ENCODE measurements at regions not wholly inside any gene's neighbourhood (a gene's known extent, or its start where the extent isn't known, plus 50 kb on each side); places are given as distances from the start of the nearest gene placed in this dataset.
"Not testable (repeated sequence)": the region's sequence is repeated elsewhere in the genome, so short reads cannot be mapped to it uniquely, and the experiment has no call there.

DNA sequence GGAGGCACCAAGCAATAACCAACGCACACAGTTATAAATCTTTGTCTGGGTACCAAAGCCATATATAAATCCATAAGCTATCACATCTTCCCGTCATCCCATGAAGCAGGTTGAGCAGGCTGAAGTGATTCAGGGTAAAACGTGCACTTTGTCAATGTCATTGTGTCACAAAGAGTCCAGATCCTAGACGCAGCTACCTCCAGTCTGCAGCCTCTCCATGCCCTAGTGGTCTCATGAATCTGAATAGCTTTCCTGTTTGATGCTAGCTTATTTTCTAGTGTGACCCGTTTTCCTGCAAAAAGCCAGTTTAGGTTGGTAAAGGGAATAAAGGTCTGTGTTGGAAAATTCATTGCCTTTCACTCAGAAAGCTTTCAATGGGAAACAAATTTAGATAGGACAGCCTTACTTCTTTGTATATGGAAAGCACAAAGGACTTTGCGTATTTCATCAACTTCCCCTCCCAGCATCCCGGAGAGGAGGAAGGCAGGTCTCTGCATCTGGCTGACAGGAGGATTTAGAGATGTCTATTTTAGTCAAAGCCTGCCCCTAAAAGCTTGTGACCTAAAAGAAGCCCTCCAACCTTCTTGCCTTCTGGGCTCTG is 222.3 kb upstream of the ARL4C start:
- DNase-seq = no peak

DNA sequence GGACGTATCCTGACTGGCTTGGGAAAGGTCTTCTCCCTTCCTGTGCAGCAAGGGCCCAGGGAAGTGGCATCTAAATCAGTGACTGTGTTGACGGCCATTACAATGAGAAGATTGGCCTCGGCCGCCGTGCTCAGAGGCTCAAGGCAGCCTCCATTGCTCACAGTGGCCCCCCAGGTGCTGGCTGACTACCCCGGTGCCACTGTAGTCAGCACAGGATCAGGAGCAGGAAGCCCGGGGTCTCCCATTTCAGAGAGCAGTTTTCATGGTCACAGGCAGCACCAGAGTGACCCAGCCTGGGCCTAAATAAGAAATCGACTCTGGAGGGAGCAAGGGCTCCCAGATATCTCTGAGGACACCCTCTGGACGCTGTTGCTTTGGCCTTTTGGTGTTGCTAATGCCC is 219.4 kb upstream of the ARL4C start:
- no peak for DNase-seq

DNA sequence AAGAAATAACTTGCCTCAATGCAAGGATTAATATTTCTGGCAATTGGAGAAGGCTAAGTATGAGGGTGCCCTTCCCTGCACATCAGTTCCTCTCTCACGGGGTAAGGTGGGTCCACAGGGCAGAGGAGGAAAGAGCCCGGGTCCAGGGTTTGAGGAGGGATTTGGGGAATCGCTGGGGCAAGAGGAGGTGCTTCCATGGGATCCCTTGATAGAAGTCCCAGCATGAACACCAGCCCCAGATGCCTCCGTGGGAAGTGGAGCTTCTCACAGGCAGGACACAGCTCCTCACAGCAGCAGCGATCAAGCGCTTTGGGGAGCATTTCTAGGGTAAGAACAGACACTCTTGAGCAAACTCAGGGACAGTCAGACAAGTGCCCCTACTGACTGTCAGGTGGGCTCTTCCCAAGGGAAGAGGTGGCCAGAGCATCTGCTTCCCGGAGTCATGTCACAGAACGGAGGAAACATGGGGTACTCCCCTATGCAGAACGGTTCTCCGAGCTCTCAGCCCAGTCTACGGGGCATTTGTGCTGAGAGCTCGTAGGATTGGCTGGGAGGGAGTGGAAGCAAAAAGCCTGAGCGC is 218.9 kb upstream of the ARL4C start:
- no peak for DNase-seq

DNA sequence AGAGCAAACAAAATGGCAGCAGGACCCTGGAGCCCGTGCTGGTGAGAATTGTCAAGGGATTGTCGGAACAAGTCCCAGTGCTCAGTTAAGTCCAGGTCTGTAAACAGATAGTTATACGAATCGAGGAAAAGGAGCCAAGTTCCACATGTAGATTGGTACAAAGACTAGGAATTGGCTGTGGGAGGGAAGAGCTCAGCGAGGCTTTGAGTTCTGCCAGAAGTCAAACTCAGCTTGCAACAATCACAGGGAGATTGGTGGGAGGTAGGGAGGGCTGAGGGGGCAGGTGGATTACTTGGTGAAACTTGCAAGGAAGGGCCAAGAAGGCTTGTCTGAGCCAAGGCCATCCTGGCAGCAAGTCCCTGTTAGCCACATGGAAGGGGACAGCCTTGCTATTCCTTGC is 217.8 kb upstream of the ARL4C start:
- no peak for DNase-seq

DNA sequence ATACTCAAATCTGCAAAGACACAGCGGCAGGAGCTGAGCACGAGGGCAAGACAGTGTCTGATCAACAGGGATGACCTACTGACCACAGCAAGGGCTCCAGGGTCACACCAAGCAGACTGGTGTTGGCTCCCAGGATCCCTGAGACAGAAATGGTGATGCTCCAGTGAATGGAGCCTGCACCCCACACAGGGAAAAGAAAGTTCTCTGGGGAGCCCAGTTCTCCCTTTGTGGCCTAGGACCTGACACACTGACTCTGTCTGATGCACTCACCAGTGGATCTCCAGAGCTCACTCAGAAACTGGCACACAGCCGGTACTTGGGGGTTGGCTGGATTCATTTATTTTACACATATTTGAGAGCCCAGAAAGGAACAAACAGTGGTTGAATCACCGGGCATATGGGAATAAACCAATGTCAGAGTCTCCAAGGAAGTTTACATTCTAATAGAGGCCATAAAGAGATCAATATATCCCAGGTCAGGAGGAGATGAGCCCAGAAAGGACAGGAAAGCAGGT is 215.6 kb upstream of the ARL4C start:
- no peak for DNase-seq

DNA sequence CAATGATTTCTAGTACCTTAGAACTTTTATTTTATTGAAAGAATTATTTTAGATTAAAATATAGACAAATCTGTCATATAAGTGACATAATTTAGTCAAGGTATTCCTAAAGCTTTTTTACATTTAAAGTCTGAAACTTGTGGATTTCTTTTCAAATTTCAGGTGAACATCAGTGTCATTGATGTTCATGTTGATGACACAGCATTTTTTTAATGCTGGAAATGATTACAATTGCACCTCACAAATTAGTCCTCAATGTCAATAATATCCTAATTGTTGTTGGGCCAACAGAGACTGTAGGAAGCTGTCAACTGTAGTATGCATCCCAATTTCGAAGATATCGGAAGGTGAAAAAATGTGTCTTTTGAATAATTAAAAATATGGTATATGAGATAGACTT is 214.4 kb upstream of the ARL4C start:
- DNase-seq = no peak

DNA sequence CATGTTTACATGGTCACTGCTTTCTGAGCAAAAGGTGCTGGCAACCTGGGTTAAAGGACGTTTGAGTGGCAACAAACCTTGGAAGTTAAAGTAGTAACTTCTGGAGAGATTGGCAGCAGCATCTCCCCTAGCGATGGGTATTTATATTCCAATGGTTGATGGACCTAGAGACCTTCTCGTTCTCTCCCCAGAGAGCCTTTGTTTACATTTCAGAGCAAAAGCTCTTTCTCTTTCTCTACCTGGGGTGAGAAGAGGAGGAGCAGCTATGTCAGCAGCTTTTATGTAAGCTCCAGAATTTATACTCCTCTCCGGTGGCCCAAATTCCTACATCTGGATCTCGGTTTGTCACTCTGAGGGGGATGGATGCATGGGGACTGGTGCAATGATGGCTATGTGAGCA is 213.7 kb upstream of the ARL4C start:
- DNase-seq = no peak

DNA sequence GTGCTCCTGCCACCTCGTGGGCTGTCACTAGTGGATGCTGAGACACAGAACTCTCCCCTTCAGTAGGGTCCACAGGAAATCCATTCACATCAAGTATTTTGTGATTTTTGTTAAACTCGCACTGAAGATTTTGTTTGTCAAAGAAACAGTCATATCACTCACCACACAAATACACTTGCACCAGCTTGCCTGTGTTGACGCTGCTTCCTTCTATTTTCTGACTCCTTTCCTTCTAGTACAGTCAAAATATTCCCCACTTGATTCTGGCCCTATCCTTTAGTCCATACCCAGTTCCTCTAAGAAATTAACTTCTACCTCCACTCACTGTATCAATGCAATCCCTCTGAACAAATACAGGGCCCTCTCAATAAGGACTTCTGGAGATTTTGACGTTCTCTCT is 213.2 kb upstream of the ARL4C start:
- no peak for DNase-seq

DNA sequence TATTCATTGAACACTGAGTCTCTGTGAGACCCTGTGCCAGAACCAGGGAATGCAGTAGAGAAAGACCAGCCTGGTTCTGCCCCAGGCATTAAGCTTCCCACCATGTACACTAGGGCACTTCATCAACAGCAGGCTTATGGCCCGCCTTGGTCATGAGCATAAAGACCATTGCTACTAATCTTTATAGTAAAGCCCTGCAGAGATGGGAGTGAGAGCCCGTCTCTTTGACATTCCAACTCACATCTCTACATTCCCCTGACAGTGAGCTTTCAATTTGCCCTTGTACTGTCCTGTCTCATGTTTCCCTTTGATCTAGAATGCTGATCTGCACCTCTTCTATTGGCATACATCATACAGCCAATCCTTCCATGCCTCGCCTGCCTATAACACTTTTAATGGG is 211.8 kb upstream of the ARL4C start:
- DNase-seq = no peak

DNA sequence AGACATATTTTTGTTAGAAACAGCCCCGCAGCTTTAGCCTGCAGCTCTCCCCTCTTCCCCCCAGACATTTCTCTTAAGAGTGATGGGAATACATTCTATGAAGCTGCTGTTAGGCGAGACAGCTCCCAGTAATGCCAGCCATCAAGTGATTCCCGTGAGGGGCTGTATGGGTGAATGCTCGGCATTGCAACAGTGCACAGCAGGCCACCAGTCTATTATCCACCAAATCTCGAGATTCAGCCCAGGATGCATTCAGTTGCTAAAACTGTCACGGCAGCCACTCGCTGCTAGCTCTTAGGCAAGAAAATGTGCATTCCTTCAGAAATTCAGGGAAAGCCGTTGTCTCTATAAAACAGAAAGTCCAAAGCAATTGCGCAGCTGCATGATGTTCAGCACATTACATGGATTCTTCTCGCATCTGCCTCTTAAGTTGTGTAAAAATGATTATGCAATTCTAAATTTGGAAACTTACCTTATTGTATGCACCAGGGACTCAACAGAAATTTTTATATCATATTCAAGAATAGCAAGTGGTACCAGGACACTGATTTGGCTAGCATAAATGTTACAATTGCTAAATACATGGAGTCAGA is 211.3 kb upstream of the ARL4C start:
- DNase-seq = no peak

DNA sequence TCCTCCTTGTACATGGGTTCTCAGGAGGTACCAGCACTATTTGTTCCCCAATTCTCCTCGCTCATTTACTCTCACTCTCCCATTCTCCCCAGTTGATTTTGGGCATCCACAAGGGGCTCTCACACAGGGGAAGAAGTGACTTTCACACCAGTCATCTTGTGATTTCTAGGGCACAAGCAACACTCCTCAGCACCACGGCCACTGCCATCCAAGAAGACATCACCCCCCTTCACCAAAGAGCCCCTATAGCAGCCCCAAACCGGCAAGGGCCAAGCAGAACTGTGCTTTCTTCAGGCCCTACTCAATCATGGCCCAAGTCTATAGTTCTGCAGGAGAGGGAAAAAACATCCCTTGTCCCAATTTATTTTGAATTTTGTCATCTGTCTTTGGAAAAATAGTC is 209.2 kb upstream of the ARL4C start:
- no peak for DNase-seq

DNA sequence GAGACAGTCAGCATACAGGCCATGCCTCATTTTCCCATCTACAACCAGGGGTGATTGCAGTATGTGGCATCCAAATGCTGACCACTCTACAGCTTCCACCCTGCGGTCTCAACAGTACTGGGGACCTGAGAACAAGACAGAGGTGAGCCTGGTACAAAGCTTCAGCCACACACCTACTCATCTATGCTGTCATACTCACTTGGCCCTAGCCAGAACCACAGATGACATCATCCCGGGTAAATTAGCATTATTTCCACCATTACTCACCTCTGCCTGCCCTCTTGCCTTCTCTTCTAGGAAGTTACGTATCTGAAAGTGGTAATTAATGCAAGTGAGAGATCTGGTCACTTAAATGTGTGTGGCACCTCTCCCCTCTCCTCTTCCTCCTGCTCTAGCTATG is 208.2 kb upstream of the ARL4C start:
- DNase-seq = no peak

DNA sequence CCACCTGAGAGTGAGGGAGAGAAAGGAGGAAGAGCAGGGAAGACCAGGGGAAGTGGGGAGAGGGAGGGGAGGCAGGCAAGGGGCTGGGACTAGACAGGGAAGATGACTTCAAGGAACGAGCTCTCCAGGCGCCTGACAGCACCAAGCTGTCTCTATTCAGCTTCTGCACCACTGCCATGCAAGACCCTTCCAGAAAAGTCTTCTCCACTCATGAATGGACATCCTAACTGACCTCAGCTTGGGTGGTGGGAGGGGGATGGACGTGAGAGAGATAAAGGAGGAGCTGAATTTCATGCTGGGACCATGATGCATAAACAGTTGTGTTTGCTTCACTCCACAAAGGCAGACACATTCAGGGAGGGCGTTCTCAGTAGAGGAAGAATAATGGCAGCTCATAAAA is 206.4 kb upstream of the ARL4C start:
- no peak for DNase-seq

DNA sequence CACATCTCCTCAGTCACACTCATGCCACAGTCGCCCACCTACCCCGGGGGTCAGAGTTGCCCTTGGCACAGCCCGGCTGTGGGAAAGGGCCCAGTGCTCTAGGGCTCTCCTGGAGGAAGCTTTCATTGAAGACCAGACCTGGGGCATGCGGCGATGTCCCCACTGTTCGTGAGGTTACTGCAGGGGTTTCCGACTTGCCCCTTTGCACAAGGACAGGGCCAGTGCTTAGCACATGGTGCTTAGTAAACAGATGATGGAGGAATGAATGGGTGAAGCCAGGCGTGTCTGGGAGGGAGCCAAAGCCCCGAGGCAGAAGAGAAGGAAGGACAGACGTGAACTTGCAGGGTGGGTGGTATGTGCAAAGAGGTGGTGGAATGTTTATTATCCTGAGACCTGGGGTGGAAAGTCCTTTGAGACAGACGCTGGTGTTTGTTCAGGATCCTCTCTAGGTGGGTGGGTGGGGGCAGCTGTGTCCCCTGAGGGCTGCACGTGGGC is 205.9 kb upstream of the ARL4C start:
- no peak for DNase-seq

DNA sequence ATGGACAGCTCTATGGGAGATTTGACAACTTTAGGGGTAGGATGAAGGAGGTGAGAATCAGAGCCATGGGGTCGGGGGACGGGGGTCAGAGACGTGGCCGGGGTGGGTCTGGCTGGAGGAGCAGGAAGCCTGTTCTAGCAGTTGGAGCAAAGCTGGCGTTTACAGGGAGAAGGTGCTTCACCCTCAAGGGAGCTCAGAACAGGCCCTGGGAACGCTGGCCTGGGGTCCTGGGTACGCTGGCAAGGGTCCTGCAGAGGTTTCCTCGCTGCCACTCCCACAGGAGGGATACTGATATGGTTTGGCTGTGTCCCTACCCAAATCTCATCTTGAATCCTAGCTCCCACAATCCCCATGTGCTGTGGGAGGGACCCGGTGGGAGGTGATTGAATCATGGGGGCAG is 205.0 kb upstream of the ARL4C start:
- DNase-seq = no peak

DNA sequence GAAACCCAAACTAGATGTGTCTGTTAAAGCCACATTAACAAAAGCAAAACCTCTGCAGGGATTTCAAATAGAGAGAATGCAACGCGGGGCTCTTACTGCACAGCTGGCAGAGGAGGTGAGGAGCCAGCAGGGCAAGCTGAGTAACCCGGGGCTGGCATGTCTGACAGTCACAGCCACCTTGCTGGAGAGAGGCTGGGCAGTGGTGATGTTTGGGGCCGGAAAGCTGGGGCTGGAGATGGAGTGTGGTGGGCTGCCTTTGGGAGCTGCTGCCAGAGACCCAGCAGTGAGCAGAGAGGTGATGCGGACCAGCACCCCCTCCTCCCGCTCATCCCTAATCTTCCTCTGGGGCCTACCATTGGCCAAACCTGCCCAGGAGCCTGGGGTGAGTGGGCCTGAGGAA is 204.5 kb upstream of the ARL4C start:
- no peak for DNase-seq

DNA sequence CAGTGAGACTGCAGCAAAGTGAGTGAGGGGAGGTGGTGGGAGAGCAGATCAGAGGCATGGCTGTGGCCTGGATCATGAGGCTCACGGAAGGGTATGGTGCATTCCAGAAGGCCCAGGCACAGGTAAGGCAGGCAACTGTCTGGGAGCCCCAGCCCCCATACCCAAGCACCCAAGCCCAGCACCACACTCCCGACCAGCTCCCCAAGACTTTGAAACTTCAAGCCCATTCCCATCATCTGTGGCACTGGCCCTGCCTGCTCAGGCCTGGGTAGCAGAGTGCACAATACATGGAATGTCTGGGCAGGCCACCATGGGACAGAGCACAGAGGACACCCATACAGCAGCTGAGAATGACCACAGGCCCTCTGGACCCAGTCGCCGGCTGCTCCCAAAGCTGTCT is 202.6 kb upstream of the ARL4C start:
- DNase-seq = no peak

DNA sequence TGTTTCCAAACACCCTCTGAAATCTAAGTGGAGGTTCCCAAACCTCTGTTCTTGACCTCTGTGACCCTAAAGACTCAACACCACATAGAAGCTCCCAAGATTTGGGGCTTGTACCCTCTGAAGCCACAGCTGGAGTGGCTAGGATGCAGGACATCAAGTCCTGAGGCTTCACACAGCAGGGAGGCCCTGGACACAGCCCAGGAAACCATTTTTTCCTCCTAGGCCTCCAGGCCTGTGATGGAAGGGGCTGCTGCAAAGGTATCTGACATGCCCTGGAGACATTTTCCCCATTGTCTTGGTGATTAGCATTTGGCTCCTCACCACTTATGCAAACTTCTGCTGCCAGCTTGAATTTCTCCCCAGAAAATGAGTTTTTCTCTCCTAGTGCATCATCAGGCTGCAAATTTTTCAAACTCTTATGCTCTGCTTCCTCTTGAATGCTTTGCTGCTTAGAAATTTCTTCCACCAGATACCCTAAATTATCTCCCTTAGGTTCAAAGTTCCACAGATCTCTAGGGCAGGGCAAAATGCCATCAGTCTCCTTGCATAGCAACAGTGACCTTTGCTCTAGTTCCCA is 200.5 kb upstream of the ARL4C start:
- DNase-seq = not testable (repeated sequence)

DNA sequence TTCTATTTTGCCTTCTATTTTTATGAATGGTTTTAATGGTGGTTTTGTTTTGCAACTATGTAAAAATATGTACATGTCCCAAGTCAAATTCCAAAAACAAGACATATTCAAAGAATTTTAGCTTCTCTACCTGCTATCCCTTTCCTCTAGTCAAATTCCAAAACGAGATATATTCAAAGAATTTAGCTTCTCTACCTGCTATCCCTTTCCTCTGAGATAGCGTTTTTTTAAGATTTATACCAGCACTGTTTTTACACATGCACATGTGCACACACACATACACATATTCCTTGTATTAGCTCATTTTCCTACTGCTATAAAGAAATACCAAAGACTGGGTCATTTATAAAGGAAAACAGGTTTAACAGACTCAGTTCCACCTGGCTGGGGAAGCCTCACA is 199.1 kb upstream of the ARL4C start:
- DNase-seq = no peak

DNA sequence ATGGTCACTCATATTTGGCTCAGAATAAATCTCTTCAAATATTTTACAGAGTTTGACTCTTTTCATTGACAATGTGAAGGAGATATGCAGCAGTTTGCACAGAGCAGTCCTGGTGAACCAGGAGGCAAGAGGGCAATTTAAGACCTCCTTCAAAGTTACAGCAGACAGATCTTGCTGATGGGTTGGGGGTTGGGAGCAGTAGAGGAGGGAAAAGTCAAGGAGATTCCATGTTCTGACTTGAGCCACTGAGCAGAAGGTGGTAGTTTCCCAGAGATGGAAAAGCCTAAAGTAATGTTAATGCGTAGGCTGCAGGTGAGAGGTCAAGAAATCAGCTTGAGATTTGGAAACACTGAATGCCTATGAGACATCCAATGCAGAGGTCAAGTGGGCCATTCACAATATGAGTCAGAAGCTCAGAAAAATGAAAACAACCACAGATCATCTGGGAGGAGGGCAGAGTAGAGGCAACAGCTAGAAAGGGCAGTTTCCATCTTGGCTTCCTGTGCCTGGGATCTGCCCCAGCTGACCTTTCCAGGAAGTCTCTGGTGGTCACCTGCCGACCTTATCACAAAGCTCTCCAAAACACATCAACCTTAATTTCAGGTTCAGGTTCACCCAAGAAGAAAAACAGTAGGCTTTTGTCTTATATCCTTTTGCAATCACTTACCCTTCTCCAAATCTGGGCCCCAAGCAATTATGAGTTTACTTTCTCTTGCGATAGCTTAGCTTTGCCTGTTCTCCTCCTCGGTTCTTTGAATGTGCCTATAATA is 197.5 kb upstream of the ARL4C start:
- no peak for DNase-seq

DNA sequence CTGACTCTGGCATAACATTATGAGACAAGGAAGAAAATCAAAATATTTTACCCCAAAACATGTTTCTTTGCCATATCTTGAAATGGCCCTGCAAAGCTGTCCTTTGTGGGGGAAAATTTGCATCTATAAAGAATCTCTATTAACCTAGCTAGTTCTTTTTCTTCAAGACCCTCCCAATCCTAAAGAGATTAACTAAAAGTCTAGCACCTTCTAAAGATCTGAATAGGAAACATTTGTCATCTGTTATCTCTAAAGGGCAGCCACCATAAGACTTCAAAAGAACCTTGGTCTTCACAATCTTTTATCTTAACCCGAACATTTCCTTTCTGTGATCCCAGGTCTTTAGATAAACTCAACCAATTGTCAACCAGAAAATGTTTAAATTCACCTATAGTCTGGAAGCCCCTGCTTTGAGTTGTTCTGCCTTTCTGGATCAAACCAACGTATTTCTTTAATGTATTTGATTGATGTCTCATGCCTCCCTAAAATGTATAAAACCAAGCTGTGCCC is 196.9 kb upstream of the ARL4C start:
- DNase-seq = not testable (repeated sequence)

DNA sequence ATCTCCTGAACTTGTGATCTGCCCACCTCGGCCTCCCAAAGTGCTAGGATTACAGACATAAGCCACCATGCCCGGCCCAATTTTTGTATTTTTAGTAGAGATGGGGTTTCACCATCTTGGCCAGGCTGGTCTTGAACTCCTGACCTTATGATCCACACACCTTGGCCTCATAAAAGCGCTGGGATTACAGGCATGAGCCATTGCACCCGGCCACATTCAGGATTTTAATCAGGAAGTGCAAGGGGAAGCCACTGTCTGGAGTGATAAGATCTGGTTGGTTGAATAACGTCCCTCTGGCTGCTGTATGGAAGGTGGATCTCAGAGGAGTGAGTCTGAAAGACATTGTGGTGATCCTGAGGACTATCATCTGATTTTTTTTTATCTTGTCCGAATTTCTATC is 196.3 kb upstream of the ARL4C start:
- DNase-seq = not testable (repeated sequence)
